ENCODE measurements at regions not wholly inside any gene's neighbourhood (a gene's known extent, or its start where the extent isn't known, plus 50 kb on each side); places are given as distances from the start of the nearest gene placed in this dataset.

DNA sequence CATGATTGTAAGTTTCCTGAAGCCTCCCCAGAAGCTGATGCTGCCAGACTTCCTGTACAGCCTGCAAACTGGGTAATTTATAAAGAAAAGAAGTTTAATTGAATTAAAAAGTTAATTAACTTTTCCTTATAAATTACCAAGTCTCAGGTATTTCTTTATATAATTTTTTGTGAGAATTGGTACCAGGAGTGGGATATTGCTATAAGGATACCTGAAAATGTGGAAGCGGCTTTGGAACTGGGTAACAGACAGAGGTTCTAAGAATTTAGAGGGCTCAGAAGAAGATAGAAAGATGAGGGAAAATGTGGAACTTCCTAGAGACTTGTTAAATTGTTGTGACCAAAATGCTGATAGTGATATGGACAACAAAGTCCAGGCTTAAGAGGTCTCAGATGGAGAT lies 163.1 kb downstream of the PTPRU start:
- TF ChIP-seq LEF1 (IDR thresholded peaks at IDR 0.05; ENCODE audit: borderline replicate concordance): no peak
- TF ChIP-seq BHLHE40 (IDR thresholded peaks at IDR 0.05; ENCODE audit: borderline replicate concordance): no peak
- TF ChIP-seq CTBP1 (IDR thresholded peaks at IDR 0.05; ENCODE audit: borderline replicate concordance): no peak
